ENCODE measurements at regions not wholly inside any gene's neighbourhood (a gene's known extent, or its start where the extent isn't known, plus 50 kb on each side); places are given as distances from the start of the nearest gene placed in this dataset.

DNA sequence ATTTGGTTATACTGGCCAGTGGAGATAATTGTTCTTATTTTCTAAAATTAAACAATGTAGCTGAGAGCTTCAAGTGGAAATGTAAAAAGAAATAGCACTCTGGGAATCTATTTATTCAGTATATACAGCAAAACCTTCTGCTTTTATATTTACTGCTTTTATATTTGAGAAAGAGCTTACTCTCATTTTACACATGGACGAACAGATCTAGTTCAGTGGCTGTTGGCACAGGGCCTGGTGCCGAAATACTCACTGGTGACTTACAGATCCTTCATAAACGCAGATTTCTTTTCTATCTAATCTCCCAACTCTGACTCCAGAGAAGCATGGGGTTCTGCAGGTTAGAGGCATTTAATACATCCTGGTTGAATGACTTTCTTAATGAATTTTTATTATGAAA is 266.2 kb downstream of the ASXL3 start:
- DNase-seq = no peak
- no peak overlapping the region for H3K4me3 Mint-ChIP-seq
- H3K4me1 Mint-ChIP-seq = no peaks in the 10 kb centered on the region
- no peaks in the 10 kb centered on the region for H3K36me3 Mint-ChIP-seq
- CTCF ChIA-PET = no interaction called here
- H3K27me3 Mint-ChIP-seq = no peaks in the 10 kb centered on the region
- H3K9me3 Mint-ChIP-seq = peaks cover 2% of the 10 kb centered on the region
- H3K27ac Mint-ChIP-seq = no peak overlapping the region

DNA sequence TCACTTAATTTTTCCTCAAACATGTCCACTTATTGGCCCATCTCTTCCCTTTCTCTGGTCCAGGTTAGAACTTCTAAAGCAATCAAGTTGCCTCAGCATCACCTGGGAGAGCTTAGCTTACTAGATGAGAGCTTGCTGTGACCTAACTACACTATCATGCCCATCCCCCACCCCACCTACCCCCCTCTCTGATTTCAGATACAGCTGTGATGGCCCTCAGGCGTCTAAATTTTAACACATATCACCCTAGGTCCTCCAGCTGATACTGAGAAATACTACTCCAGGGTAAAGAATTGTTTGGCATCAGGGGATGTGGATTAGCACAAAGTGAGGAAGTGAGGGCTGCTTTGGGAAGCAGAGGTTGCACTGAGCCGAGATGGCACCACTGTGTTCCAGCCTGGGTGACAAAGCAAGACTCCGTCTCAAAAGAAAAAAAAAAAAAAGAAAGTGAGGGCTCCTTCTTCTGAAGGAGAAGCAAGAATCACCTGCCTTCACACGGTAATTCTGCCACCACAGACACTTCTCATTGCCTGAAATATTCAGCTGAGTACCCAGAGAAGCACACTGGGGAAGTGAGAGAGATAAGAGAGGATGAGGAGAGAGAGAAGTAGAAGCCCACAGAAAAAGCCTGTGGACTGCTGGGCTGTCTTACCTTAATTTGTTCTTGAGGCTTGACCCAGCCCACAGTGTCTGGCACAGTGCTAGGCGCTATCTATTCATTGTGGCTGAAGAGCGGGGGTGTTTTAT is 263.4 kb downstream of the ASXL3 start:
- DNase-seq = no peak
- no peak overlapping the region for H3K27ac Mint-ChIP-seq
- H3K36me3 Mint-ChIP-seq = no peaks in the 10 kb centered on the region
- H3K27me3 Mint-ChIP-seq = no peaks in the 10 kb centered on the region
- CTCF ChIA-PET = interaction anchor here (0.6 kb wide), 1 partner anchor 890 kb away, joined by 3 read pairs; no protein-coding TSS in a partner anchor
- H3K4me1 Mint-ChIP-seq = no peaks in the 10 kb centered on the region
- no peaks in the 10 kb centered on the region for H3K9me3 Mint-ChIP-seq
- H3K4me3 Mint-ChIP-seq = no peak overlapping the region

DNA sequence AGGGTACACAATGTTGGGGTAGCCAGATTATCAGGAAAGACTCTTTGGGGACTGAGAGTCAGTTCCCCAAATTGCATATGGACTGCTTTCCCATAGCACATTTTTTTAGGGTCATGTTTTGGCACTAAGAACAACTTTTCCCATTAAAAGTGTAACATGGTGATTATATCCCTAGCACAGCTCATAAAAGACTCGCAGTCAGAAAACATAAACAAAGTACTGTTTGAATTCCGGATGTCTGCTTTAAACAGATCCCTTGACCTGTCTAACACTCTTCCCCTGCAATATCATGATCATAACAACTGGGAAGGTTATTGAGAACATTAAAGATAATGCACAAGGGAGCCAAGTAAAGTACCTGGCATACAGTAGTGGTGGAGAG is 262.2 kb downstream of the ASXL3 start:
- Mint-ChIP-seq H3K27me3 (no peaks in the 10 kb centered on the region), H3K4me3 (no peak overlapping the region), H3K9me3 (peaks cover 2% of the 10 kb centered on the region), H3K4me1 (no peaks in the 10 kb centered on the region), H3K36me3 (no peaks in the 10 kb centered on the region), H3K27ac (no peak overlapping the region)
- no peak for DNase-seq
- CTCF ChIA-PET = interaction anchor here (1.4 kb wide), 1 partner anchor 15 kb away, joined by 6 read pairs; no protein-coding TSS in a partner anchor

DNA sequence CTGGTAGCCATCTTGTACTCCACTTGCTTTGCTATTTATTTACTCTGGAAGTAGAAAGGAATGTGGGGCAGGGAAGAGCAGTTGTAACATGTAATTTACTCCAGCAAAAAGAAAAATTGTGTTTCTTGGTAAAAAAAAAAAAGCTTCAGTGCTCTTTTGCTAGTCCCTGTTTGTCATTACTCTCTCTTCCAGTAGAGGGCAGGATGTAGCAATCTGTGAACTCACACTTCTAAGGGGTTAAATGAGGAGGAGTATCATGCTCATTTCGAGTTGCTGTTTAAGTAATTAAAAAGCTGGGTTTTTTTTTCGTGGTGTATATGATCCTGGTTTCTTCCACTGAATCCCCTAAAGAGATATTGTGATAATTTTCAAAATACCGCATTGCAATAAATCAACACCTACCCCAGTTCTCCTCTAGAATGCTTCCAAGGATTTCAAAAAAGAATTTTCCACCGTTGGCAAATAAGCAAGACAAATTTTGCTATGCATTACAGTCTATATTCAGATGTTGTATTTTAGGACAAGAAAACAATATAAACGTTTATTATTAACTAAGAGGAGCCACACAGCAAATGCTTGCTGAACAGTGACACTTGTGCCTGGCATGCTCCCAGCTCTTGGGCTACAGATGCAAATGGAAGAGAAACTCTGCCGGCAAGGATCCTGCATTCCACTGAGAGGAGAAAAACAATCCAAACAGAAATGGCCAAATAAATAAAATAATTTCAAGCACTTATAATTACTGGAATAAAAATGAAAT is 261.6 kb downstream of the ASXL3 start:
- Mint-ChIP-seq H3K27me3 (no peaks in the 10 kb centered on the region), H3K9me3 (peaks cover 2% of the 10 kb centered on the region), H3K36me3 (no peaks in the 10 kb centered on the region), H3K4me1 (no peaks in the 10 kb centered on the region), H3K27ac (no peak overlapping the region), H3K4me3 (no peak overlapping the region)
- DNase-seq = no peak
- CTCF ChIA-PET = interaction anchor here (0.6 to 1.4 kb wide), 3 partner anchors 8 to 1281 kb away, joined by 3 to 6 read pairs (median 3); no protein-coding TSS in a partner anchor

DNA sequence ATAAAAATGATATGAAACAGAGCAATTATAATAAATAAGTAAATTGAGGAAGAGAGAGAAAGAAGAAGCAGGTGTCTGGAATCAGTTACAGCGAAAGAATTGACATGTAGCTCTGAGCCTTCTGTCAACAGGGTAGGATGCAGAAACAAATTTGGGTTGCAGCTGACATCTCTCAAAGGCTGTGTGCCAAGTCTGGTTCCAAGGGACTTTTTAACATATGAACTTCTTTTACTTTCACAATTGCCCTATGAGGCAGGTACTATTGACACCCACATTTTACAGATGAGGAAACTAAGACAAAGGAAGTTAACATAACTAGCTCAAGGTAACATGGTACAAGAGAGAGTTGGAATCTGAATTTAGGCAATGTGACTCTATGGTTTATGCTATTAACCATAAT is 260.0 kb downstream of the ASXL3 start:
- no peaks in the 10 kb centered on the region for H3K36me3 Mint-ChIP-seq
- H3K4me3 Mint-ChIP-seq = no peak overlapping the region
- H3K27ac Mint-ChIP-seq = no peak overlapping the region
- no peaks in the 10 kb centered on the region for H3K27me3 Mint-ChIP-seq
- H3K9me3 Mint-ChIP-seq = peaks cover 4% of the 10 kb centered on the region
- no peaks in the 10 kb centered on the region for H3K4me1 Mint-ChIP-seq
- CTCF ChIA-PET = no interaction called here
- no peak for DNase-seq

DNA sequence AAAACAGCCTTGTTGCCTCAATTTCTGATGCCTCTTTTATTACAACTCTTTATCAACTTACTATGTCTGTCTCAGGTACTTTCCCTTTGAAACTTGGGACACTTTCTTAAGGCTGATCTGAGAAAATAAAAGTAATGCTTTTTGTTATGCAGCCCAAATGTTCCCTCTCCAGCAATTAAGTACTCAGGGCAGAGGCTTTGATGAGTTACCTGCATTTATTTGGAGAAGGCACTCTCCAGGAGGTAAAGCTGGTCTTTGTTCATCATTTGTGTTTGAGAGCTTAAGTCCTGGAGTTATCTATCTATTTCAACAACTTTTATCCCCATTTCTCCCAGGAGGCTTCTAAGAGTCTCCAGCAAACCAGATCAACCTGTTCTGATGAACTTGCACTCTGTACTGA is 259.2 kb downstream of the ASXL3 start:
- peaks cover 4% of the 10 kb centered on the region for H3K9me3 Mint-ChIP-seq
- H3K27ac Mint-ChIP-seq = no peak overlapping the region
- DNase-seq = no peak
- H3K27me3 Mint-ChIP-seq = no peaks in the 10 kb centered on the region
- CTCF ChIA-PET = no interaction called here
- H3K4me1 Mint-ChIP-seq = no peaks in the 10 kb centered on the region
- no peaks in the 10 kb centered on the region for H3K36me3 Mint-ChIP-seq
- no peak overlapping the region for H3K4me3 Mint-ChIP-seq

DNA sequence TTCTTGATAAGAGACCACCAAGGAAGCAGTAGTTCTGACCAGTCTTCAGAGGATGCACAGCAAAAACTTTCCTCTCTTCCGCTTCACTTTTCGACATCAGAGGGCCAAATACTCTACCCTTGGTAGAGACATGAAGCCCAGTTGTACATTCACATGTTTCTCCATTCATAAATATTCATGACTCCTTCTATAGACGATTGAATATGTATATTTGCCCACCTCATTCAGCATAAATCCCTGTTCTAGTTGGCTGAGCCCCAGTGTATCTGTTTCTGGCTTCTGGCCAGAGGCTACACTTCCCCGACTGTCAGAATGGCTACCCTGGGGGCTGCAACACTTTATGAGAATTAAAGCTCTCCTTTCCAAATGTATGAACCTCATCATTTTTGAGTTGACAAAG is 258.5 kb downstream of the ASXL3 start:
- no peaks in the 10 kb centered on the region for H3K4me1 Mint-ChIP-seq
- no peaks in the 10 kb centered on the region for H3K36me3 Mint-ChIP-seq
- H3K4me3 Mint-ChIP-seq = no peak overlapping the region
- H3K27ac Mint-ChIP-seq = no peak overlapping the region
- H3K27me3 Mint-ChIP-seq = no peaks in the 10 kb centered on the region
- CTCF ChIA-PET = no interaction called here
- no peak for DNase-seq
- peaks cover 4% of the 10 kb centered on the region for H3K9me3 Mint-ChIP-seq

DNA sequence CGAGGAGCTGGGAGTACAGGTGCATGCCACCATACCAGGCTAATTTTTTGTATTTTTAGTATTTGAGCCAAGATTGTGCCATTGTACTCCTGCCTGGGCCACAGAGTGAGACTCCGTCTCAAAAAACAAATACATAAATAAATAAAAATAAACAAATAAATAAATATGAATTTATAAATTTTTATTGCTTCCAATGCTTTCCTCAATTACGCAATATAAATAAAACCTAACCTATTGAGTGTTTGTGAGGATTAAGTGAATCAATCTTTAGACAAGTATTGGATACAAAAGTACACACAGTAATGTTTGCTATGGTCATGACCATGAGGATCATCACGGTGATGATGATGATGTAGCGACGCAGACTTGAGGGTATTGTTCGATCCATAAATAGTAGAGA is 257.4 kb downstream of the ASXL3 start:
- Mint-ChIP-seq H3K36me3 (no peaks in the 10 kb centered on the region), H3K4me3 (no peak overlapping the region), H3K27me3 (no peaks in the 10 kb centered on the region), H3K4me1 (no peaks in the 10 kb centered on the region), H3K9me3 (peaks cover 4% of the 10 kb centered on the region), H3K27ac (no peak overlapping the region)
- no peak for DNase-seq
- CTCF ChIA-PET = no interaction called here

DNA sequence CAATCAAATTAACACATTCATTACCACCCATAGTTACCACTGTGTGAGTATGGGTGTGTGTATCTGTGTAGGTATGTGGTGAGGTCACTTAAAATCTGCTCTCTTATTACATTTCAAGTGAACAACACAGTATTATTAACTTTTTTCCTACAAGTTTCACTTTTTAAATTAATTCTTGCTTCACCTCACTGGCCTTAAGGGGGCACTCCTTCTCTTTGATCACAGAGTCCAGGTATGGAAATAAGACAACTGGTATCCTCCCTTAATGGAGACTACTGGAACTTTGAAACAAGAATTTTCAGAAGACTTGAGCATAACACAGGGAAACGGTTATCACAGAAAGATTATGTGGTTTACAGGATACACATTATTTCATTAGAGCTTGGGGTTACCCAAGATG is 255.8 kb downstream of the ASXL3 start:
- no peak for DNase-seq
- H3K36me3 Mint-ChIP-seq = no peaks in the 10 kb centered on the region
- no peak overlapping the region for H3K27ac Mint-ChIP-seq
- H3K4me1 Mint-ChIP-seq = no peaks in the 10 kb centered on the region
- peaks cover 4% of the 10 kb centered on the region for H3K9me3 Mint-ChIP-seq
- H3K27me3 Mint-ChIP-seq = no peaks in the 10 kb centered on the region
- H3K4me3 Mint-ChIP-seq = no peak overlapping the region
- CTCF ChIA-PET = no interaction called here

DNA sequence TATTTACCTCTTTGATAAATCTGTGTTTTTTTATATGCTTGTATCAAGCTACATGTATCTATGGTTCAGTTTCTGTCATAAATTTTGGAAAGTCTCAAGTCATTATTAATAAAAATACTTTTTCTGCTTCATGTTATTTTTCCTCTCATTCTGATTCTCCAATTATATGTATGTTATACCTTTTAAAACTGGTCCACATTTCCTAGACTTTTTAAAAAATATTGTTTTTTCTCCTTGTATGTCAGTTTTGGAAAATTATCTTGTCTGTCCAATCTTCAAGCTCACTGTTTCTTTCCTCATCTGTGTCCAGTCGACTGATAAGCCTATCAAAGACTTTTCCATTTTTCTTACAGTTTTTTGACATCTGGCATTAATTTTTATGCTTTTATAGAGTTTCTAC is 253.4 kb downstream of the ASXL3 start:
- CTCF ChIA-PET = no interaction called here

DNA sequence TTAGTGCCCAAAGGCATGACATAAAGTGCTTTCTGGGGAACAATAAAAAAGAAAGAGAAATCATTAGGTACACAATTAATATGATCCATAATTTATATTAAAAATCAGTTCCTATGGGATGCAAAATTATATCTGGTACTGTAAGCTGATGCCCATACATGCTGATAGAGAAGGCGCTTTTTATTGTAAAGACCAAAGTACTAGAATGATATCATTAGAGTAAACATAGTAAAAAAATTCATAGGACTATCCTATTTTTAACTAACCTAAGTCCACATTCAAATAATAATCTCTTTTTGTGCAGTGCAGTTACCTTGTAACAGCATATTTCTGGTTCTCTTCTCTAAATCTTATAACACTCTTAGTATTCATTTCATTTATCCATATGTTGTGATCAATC is 252.2 kb downstream of the ASXL3 start:
- Mint-ChIP-seq H3K4me3 (no peak overlapping the region), H3K9me3 (peaks cover 2% of the 10 kb centered on the region), H3K27me3 (no peaks in the 10 kb centered on the region), H3K27ac (no peak overlapping the region), H3K36me3 (no peaks in the 10 kb centered on the region), H3K4me1 (no peaks in the 10 kb centered on the region)
- CTCF ChIA-PET = no interaction called here
- DNase-seq = no peak

More for the DNA sequence above, 253.4 kb downstream of the ASXL3 start:
- Mint-ChIP-seq H3K9me3 (peaks cover 4% of the 10 kb centered on the region), H3K36me3 (no peaks in the 10 kb centered on the region), H3K27ac (no peak overlapping the region), H3K4me3 (no peak overlapping the region), H3K4me1 (no peaks in the 10 kb centered on the region), H3K27me3 (no peaks in the 10 kb centered on the region)
- no peak for DNase-seq

DNA sequence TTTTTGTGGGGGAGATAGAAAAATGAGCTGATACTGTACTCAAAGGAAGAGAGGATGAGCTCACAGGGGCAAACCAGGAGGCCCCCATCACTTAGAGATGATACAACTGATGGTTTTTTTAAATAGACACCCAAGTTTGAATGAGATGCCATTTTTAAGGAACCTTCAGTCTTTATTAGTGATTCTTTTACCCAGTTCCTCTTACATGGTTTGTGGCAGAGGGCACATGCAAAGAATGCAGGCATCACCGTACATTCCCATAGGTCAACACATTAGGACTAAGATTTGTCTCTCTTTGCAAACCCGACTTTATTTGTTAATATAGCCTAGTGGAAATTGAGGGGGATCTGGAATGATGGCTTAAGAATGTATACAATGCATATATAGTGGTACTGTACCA is 250.9 kb downstream of the ASXL3 start:
- CTCF ChIA-PET = no interaction called here
- H3K27ac Mint-ChIP-seq = no peak overlapping the region
- no peak overlapping the region for H3K4me3 Mint-ChIP-seq
- no peaks in the 10 kb centered on the region for H3K9me3 Mint-ChIP-seq
- no peaks in the 10 kb centered on the region for H3K4me1 Mint-ChIP-seq
- no peak for DNase-seq
- H3K27me3 Mint-ChIP-seq = no peaks in the 10 kb centered on the region
- no peaks in the 10 kb centered on the region for H3K36me3 Mint-ChIP-seq

DNA sequence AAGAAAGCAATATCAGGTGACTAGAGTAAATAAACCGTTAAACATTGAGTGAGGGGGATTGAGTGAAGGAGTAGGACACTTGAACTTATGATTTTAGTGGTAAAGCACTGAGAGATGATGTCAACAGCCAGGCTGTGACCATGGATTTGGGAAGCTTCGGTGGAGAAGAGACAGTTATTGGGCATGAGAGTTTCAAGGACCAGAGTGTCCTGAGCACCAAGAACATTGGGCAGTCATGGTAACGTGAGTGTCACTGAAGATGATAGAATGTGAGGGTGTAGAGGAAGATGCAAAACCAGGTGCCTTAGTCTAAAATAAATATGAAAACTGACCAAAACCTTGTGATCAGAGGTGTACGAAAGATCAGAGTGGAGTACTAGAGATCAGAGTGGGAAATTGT is 248.1 kb downstream of the ASXL3 start:
- Mint-ChIP-seq H3K27me3 (no peaks in the 10 kb centered on the region), H3K4me1 (no peaks in the 10 kb centered on the region), H3K36me3 (no peaks in the 10 kb centered on the region), H3K4me3 (no peak overlapping the region), H3K27ac (no peak overlapping the region), H3K9me3 (peaks cover 2% of the 10 kb centered on the region)
- DNase-seq = no peak
- CTCF ChIA-PET = interaction anchor here (1.7 kb wide), 1 partner anchor 13 kb away, joined by 6 read pairs; no protein-coding TSS in a partner anchor

DNA sequence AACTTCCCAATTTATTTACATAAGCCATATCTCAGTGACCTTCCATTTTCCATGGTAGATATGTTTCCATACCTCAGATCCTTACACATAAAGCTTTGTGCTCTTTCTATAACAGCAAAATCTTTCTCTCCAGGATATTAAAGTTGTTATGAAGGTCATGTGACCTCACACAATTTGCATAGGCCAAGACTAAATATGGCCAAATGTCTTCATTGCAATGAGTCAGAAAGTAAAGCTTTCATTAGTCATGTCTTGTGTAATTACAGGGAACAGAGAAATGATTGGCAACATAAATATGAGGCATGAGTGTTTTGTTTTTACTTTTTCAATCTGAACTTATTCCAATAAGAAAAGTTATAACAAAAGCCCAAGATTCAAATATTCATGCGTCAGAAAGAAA is 243.5 kb downstream of the ASXL3 start:
- Mint-ChIP-seq H3K36me3 (no peaks in the 10 kb centered on the region), H3K9me3 (peaks cover 15% of the 10 kb centered on the region), H3K27me3 (no peaks in the 10 kb centered on the region), H3K27ac (no peak overlapping the region), H3K4me1 (no peaks in the 10 kb centered on the region), H3K4me3 (no peak overlapping the region)
- CTCF ChIA-PET = no interaction called here
- DNase-seq = no peak

Data from activated naive CD4-positive, alpha-beta T cell treated with anti-CD3 and anti-CD28 coated beads, Interleukin-2, amount 10 ng/mL, durations not matched to agents 7 days and 5 days (primary cell).